ENCODE measurements at regions not wholly inside any gene's neighbourhood (a gene's known extent, or its start where the extent isn't known, plus 50 kb on each side); places are given as distances from the start of the nearest gene placed in this dataset.

DNA sequence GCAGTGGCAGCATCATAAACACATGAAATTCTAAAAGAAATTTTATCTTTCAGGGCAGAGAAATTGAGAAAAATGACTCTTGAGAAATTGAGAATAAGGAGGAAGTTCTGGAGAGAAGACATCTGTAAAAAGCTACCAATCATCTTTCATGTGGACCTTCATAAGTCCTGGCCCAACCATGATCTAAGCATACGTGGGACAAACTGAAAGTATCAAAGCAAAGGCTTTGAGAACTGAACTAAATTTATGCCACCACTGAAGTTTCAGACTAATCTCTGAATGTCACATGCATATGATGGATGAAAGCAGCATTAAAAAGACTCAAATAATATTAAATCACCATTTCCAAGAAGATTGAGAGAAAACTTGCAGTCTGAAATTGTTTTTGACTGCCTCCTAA is 1502.8 kb upstream of the LRRTM3 start:
- TF ChIP-seq POLR2A (IDR thresholded peaks at IDR 0.05): no peak
- TF ChIP-seq, protein P1, sequence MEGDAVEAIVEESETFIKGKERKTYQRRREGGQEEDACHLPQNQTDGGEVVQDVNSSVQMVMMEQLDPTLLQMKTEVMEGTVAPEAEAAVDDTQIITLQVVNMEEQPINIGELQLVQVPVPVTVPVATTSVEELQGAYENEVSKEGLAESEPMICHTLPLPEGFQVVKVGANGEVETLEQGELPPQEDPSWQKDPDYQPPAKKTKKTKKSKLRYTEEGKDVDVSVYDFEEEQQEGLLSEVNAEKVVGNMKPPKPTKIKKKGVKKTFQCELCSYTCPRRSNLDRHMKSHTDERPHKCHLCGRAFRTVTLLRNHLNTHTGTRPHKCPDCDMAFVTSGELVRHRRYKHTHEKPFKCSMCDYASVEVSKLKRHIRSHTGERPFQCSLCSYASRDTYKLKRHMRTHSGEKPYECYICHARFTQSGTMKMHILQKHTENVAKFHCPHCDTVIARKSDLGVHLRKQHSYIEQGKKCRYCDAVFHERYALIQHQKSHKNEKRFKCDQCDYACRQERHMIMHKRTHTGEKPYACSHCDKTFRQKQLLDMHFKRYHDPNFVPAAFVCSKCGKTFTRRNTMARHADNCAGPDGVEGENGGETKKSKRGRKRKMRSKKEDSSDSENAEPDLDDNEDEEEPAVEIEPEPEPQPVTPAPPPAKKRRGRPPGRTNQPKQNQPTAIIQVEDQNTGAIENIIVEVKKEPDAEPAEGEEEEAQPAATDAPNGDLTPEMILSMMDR (IDR thresholded peaks at IDR 0.05): no peak

Data from esophagus squamous epithelium (tissue), 4 donors.